ENCODE measurements at regions not wholly inside any gene's neighbourhood (a gene's known extent, or its start where the extent isn't known, plus 50 kb on each side); places are given as distances from the start of the nearest gene placed in this dataset.

DNA sequence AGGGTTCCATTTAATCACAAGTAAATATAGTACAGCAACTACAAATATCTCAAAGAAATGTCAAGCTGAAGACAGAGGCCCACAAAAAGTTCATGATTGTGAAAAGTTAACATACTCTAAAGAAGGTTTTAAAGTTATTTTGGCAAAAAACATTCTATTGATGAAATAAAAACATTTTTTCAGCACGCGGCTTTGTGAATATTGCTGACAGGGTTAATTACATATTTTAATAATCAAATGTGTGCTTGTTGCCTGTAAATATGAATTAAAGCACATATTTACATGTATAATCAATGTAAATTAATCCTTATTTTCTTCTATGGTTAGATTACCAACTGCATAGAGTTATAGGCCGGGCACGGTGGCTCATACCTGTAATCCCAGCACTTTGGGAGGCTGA, 328.1 kb downstream of the MZT1 start:
- TF ChIP-seq, protein P1, sequence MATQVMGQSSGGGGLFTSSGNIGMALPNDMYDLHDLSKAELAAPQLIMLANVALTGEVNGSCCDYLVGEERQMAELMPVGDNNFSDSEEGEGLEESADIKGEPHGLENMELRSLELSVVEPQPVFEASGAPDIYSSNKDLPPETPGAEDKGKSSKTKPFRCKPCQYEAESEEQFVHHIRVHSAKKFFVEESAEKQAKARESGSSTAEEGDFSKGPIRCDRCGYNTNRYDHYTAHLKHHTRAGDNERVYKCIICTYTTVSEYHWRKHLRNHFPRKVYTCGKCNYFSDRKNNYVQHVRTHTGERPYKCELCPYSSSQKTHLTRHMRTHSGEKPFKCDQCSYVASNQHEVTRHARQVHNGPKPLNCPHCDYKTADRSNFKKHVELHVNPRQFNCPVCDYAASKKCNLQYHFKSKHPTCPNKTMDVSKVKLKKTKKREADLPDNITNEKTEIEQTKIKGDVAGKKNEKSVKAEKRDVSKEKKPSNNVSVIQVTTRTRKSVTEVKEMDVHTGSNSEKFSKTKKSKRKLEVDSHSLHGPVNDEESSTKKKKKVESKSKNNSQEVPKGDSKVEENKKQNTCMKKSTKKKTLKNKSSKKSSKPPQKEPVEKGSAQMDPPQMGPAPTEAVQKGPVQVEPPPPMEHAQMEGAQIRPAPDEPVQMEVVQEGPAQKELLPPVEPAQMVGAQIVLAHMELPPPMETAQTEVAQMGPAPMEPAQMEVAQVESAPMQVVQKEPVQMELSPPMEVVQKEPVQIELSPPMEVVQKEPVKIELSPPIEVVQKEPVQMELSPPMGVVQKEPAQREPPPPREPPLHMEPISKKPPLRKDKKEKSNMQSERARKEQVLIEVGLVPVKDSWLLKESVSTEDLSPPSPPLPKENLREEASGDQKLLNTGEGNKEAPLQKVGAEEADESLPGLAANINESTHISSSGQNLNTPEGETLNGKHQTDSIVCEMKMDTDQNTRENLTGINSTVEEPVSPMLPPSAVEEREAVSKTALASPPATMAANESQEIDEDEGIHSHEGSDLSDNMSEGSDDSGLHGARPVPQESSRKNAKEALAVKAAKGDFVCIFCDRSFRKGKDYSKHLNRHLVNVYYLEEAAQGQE (IDR thresholded peaks at IDR 0.05; ENCODE audit: borderline replicate concordance) = no peak
- TF ChIP-seq EP300 (conservative IDR thresholded peaks at IDR 0.05; ENCODE audit: poor library complexity, severe bottlenecking) = no peak
- Histone ChIP-seq H3K9ac (ENCODE audit: low read length) (no peak overlapping the region), H2AFZ (ENCODE audit: low read depth, low read length) (no peak overlapping the region), H3K36me3 (ENCODE audit: insufficient read depth, low read length) (no peaks in the 10 kb centered on the region), H3K4me2 (ENCODE audit: low read length) (no peak overlapping the region), H3F3A (ENCODE audit: insufficient read depth, low read length, poor library complexity, severe bottlenecking) (no peaks in the 10 kb centered on the region), H4K20me1 (ENCODE audit: insufficient read depth) (no peaks in the 10 kb centered on the region), H3K4me3 (ENCODE audit: low read length) (no peak overlapping the region), H3K27me3 (ENCODE audit: insufficient read depth, low read depth, low read length) (no peaks in the 10 kb centered on the region), H3K27ac (ENCODE audit: low read length) (no peak overlapping the region), H3K79me2 (replicated peaks; ENCODE audit: insufficient read depth, low read length) (no peaks in the 10 kb centered on the region), H3K9me3 (ENCODE audit: low read length) (no peaks in the 10 kb centered on the region), H3K9me2 (ENCODE audit: insufficient read depth, low read length) (no peaks in the 10 kb centered on the region)

DNA sequence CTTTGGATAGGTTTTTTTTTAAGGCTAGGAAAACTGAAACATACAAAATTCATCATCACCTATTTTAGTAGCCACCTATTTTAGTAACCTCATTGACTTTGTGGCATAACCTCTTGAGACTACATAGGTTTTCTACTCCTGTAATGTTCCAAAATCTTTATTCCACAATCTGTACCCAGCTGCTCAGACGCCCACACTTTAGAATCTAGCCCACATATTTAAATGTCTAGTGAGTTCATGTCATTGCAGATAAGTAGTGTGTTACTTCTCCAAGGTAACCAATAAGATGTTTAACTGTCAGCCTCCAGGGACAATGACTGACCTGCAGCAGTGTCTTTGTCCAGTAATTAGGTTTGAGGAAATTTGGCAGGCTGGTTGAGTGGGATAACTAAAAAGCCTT, 330.2 kb downstream of the MZT1 start:
- Histone ChIP-seq H2AFZ (ENCODE audit: low read depth, low read length) (no peak overlapping the region), H4K20me1 (ENCODE audit: insufficient read depth) (no peaks in the 10 kb centered on the region), H3K4me3 (ENCODE audit: low read length) (no peak overlapping the region), H3K9ac (ENCODE audit: low read length) (no peak overlapping the region), H3K9me3 (ENCODE audit: low read length) (no peaks in the 10 kb centered on the region), H3K27ac (ENCODE audit: low read length) (no peak overlapping the region), H3K9me2 (ENCODE audit: insufficient read depth, low read length) (no peaks in the 10 kb centered on the region), H3F3A (ENCODE audit: insufficient read depth, low read length, poor library complexity, severe bottlenecking) (no peaks in the 10 kb centered on the region), H3K79me2 (replicated peaks; ENCODE audit: insufficient read depth, low read length) (no peaks in the 10 kb centered on the region), H3K4me2 (ENCODE audit: low read length) (no peak overlapping the region), H3K36me3 (ENCODE audit: insufficient read depth, low read length) (no peaks in the 10 kb centered on the region), H3K27me3 (ENCODE audit: insufficient read depth, low read depth, low read length) (no peaks in the 10 kb centered on the region)
- TF ChIP-seq RAD21 (conservative IDR thresholded peaks at IDR 0.05) (no peak), EZH2 (IDR thresholded peaks at IDR 0.05; ENCODE audit: borderline replicate concordance, insufficient read depth, low read length, poor library complexity, severe bottlenecking) (no peak), POLR2AphosphoS5 (IDR thresholded peaks at IDR 0.05) (no peak), MXI1 (conservative IDR thresholded peaks at IDR 0.05; ENCODE audit: poor library complexity, severe bottlenecking) (no peak), SMC3 (conservative IDR thresholded peaks at IDR 0.05; ENCODE audit: poor library complexity) (no peak), TAF1 (IDR thresholded peaks at IDR 0.05; ENCODE audit: low read depth) (no peak), EP300 (conservative IDR thresholded peaks at IDR 0.05; ENCODE audit: poor library complexity, severe bottlenecking) (no peak)
- TF ChIP-seq, protein P2, sequence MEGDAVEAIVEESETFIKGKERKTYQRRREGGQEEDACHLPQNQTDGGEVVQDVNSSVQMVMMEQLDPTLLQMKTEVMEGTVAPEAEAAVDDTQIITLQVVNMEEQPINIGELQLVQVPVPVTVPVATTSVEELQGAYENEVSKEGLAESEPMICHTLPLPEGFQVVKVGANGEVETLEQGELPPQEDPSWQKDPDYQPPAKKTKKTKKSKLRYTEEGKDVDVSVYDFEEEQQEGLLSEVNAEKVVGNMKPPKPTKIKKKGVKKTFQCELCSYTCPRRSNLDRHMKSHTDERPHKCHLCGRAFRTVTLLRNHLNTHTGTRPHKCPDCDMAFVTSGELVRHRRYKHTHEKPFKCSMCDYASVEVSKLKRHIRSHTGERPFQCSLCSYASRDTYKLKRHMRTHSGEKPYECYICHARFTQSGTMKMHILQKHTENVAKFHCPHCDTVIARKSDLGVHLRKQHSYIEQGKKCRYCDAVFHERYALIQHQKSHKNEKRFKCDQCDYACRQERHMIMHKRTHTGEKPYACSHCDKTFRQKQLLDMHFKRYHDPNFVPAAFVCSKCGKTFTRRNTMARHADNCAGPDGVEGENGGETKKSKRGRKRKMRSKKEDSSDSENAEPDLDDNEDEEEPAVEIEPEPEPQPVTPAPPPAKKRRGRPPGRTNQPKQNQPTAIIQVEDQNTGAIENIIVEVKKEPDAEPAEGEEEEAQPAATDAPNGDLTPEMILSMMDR (IDR thresholded peaks at IDR 0.05; ENCODE audit: poor library complexity, severe bottlenecking) = no peak
- TF ChIP-seq, protein P1 (IDR thresholded peaks at IDR 0.05; ENCODE audit: borderline replicate concordance) = no peak

Data from neural cell (in vitro differentiated cells).